ENCODE measurements at regions not wholly inside any gene's neighbourhood (a gene's known extent, or its start where the extent isn't known, plus 50 kb on each side); places are given as distances from the start of the nearest gene placed in this dataset.

DNA sequence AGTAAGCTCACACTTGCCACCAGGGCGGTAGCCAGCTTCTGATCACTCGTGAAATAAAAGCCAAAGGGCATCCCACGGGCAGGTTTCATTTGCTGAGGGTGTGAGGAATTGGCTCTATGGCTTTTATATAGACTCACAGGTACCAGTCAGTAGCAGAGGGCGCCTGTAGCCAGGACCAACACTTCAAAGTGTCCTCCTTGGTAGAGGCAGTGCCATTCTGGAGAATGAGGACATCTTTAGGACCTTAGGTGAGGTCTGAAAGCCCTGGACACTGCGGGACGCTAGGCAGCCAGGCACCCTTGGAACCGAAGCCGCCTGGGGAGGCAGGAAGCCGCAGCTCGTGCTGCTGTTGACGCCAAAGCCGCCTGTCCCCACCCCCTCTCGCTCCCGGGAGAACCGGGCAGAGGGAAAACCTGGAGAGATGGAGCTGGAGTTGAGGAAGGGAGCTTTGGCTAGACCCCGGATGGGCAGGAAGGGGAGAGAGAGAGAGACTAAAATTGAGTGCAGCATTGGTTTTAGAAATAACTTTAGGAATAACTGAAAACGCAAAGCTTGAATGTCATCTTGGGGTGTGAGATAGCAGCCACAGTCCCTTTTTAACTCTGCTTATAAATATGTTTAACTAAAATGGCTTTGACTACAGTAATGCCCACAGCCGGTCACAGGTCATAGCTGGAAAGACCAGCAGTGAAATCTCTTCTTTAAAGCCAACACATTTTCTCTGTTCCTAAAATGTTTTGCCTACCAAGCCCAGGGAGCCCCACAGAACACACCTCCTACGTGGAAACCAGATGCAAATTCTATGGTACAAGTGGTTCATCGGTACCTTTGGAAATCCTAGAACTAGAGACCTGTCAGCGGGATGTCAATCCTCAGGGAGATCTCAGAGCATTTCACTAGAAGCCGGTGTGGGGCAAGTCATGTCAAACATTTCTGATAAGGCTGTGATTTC, 128.5 kb upstream of the CDYL start (continued):
- no peak for TF ChIP-seq NR0B1 (IDR thresholded peaks at IDR 0.05; ENCODE audit: partially characterized antibody)
- TF ChIP-seq CREB1 (IDR thresholded peaks at IDR 0.05): peak; percentile 16; the same call in 1 of the 2 replicates
- peak; percentile 78 for TF ChIP-seq CREB1 (CRISPR knock-in tag; IDR thresholded peaks at IDR 0.05)
- TF ChIP-seq NFRKB (IDR thresholded peaks at IDR 0.05; ENCODE audit: low read depth): peak; percentile 42; the same call in 1 of the 2 replicates
- peak; percentile 45; the same call in 1 of the 2 replicates for TF ChIP-seq ZNF263 (CRISPR knock-in tag; IDR thresholded peaks at IDR 0.05; ENCODE audit: borderline replicate concordance)
- TF ChIP-seq CBX3 (IDR thresholded peaks at IDR 0.05; ENCODE audit: borderline replicate concordance in 1 of 2, low read length in 2 of 2): peak in 1 of 2 experiments; percentile 94; a peak in 2 of 3 replicates
- peak; percentile 71 for TF ChIP-seq FOXJ2 (tag; IDR thresholded peaks at IDR 0.05)
- TF ChIP-seq, protein P1, sequence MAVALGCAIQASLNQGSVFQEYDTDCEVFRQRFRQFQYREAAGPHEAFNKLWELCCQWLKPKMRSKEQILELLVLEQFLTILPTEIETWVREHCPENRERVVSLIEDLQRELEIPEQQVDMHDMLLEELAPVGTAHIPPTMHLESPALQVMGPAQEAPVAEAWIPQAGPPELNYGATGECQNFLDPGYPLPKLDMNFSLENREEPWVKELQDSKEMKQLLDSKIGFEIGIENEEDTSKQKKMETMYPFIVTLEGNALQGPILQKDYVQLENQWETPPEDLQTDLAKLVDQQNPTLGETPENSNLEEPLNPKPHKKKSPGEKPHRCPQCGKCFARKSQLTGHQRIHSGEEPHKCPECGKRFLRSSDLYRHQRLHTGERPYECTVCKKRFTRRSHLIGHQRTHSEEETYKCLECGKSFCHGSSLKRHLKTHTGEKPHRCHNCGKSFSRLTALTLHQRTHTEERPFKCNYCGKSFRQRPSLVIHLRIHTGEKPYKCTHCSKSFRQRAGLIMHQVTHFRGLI (CRISPR knock-in tag; IDR thresholded peaks at IDR 0.05): no peak
- peak; percentile 84 for TF ChIP-seq ZNF175 (CRISPR knock-in tag; IDR thresholded peaks at IDR 0.05; ENCODE audit: low read depth)
- peak; percentile 57 for TF ChIP-seq GABPA (tag; conservative IDR thresholded peaks at IDR 0.05; ENCODE audit: low read depth)
- TF ChIP-seq ZNF77 (CRISPR knock-in tag; IDR thresholded peaks at IDR 0.05): no peak
- TF ChIP-seq, protein P2, sequence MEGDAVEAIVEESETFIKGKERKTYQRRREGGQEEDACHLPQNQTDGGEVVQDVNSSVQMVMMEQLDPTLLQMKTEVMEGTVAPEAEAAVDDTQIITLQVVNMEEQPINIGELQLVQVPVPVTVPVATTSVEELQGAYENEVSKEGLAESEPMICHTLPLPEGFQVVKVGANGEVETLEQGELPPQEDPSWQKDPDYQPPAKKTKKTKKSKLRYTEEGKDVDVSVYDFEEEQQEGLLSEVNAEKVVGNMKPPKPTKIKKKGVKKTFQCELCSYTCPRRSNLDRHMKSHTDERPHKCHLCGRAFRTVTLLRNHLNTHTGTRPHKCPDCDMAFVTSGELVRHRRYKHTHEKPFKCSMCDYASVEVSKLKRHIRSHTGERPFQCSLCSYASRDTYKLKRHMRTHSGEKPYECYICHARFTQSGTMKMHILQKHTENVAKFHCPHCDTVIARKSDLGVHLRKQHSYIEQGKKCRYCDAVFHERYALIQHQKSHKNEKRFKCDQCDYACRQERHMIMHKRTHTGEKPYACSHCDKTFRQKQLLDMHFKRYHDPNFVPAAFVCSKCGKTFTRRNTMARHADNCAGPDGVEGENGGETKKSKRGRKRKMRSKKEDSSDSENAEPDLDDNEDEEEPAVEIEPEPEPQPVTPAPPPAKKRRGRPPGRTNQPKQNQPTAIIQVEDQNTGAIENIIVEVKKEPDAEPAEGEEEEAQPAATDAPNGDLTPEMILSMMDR (IDR thresholded peaks at IDR 0.05 in 2 of 3, conservative IDR thresholded peaks at IDR 0.05 in 1 of 3; ENCODE audit: insufficient read depth in 2 of 3, low read depth in 1 of 3, low read length in 3 of 3): no peak
- TF ChIP-seq, protein P3, sequence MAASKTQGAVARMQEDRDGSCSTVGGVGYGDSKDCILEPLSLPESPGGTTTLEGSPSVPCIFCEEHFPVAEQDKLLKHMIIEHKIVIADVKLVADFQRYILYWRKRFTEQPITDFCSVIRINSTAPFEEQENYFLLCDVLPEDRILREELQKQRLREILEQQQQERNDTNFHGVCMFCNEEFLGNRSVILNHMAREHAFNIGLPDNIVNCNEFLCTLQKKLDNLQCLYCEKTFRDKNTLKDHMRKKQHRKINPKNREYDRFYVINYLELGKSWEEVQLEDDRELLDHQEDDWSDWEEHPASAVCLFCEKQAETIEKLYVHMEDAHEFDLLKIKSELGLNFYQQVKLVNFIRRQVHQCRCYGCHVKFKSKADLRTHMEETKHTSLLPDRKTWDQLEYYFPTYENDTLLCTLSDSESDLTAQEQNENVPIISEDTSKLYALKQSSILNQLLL (CRISPR knock-in tag; IDR thresholded peaks at IDR 0.05; ENCODE audit: borderline replicate concordance): no peak
- TF ChIP-seq THRA (IDR thresholded peaks at IDR 0.05): no peak
- peak; percentile 57; the same call in 1 of the 2 replicates for TF ChIP-seq DPF2 (IDR thresholded peaks at IDR 0.05)
- peak; percentile 78; the same call in 1 of the 2 replicates for TF ChIP-seq FOXP4 (CRISPR knock-in tag; IDR thresholded peaks at IDR 0.05; ENCODE audit: borderline replicate concordance)

Measured in K562 (cell line).